Liver (tissue), 7 donors: ENCODE measurements at regions not wholly inside any gene's neighbourhood (a gene's known extent, or its start where the extent isn't known, plus 50 kb on each side); places are given as distances from the start of the nearest gene placed in this dataset.

Experiments used
- DNase-seq: peaks from one replicate; pipeline ENCODE4 v3.0.0-alpha.2; 2017; ENCODE audit warnings: low spot score
- H3K27ac ChIP-seq, 2 donors: one replicate each; pipeline ENCODE4 v1.7.0; 2013; ENCODE audit warnings: inconsistent platforms in 2 of 2, low read length in 2 of 2, control low read depth in 1 of 2, low read depth in 1 of 2, mild to moderate bottlenecking in 1 of 2
- H3K27me3 ChIP-seq, 4 donors: one replicate each; pipeline versions ENCODE4 v1.6.1 to v1.7.0; 2013; ENCODE audit warnings: low read length in 3 of 4, inconsistent platforms in 1 of 4, mild to moderate bottlenecking in 1 of 4, moderate library complexity in 1 of 4; ENCODE audit not compliant: control insufficient read depth in 4 of 4, insufficient read depth in 4 of 4
- H3K36me3 ChIP-seq, 4 donors: one replicate each; pipeline versions ENCODE4 v1.6.1 to v1.7.0; 2013; ENCODE audit warnings: low read length in 3 of 4, mild to moderate bottlenecking in 3 of 4, low read depth in 1 of 4, moderate library complexity in 1 of 4; ENCODE audit not compliant: control insufficient read depth in 4 of 4, insufficient read depth in 3 of 4
- H3K4me1 ChIP-seq, 4 donors: one replicate each; pipeline versions ENCODE4 v1.6.1 to v1.7.0; 2013; ENCODE audit warnings: low read length in 3 of 4, mild to moderate bottlenecking in 3 of 4, moderate library complexity in 1 of 4; ENCODE audit not compliant: control insufficient read depth in 4 of 4, insufficient read depth in 4 of 4
- H3K4me3 ChIP-seq, 3 donors: one replicate each; pipeline versions ENCODE4 v1.6.1 to v1.7.0; 2013; ENCODE audit warnings: low read length in 3 of 3, control low read depth in 1 of 3, low read depth in 1 of 3, mild to moderate bottlenecking in 1 of 3
- H3K9ac ChIP-seq, 2 donors: one replicate each; pipeline ENCODE4 v1.7.0; 2013; ENCODE audit warnings: low read length in 2 of 2, mild to moderate bottlenecking in 2 of 2, moderate library complexity in 2 of 2, control low read depth in 1 of 2, low read depth in 1 of 2
- H3K9me3 ChIP-seq, 4 donors: one replicate each; pipeline versions ENCODE4 v1.6.1 to v1.7.0; 2013; ENCODE audit warnings: low read length in 3 of 4; ENCODE audit not compliant: control insufficient read depth in 4 of 4
- ATF3 ChIP-seq: IDR thresholded peaks from 2 replicates; pipeline ENCODE4 v1.6.1; 2016; ENCODE audit warnings: antibody characterized with exemption
- EGR1 ChIP-seq, 2 donors: IDR thresholded peaks; 2 replicates each; pipeline ENCODE4 v1.6.1; 2016 to 2018; ENCODE audit warnings: antibody characterized with exemption in 2 of 2, low read depth in 2 of 2
- FOXA1 ChIP-seq: IDR thresholded peaks from 2 replicates; pipeline ENCODE4 v1.6.1; 2016; ENCODE audit warnings: antibody characterized with exemption
- FOXA2 ChIP-seq: IDR thresholded peaks from 2 replicates; pipeline ENCODE4 v1.6.1; 2016; ENCODE audit warnings: antibody characterized with exemption
- GABPA ChIP-seq, 2 donors: IDR thresholded peaks in 1 of 2; conservative IDR thresholded peaks in 1 of 2; 2 replicates each; pipeline ENCODE4 v1.6.1; 2016; ENCODE audit warnings: antibody characterized with exemption in 2 of 2, mild to moderate bottlenecking in 1 of 2, moderate library complexity in 1 of 2
- HNF4A ChIP-seq, 2 donors: conservative IDR thresholded peaks; 2 replicates each; pipeline ENCODE4 v1.6.1; 2016; ENCODE audit warnings: antibody characterized with exemption in 2 of 2, mild to moderate bottlenecking in 2 of 2
- HNF4G ChIP-seq: IDR thresholded peaks from 2 replicates; pipeline ENCODE4 v1.6.1; 2016; ENCODE audit warnings: antibody characterized with exemption
- MAX ChIP-seq: IDR thresholded peaks from 2 replicates; pipeline ENCODE4 v1.6.1; 2016; ENCODE audit warnings: antibody characterized with exemption
- REST ChIP-seq: IDR thresholded peaks from 2 replicates; pipeline ENCODE4 v1.6.1; 2016; ENCODE audit warnings: antibody characterized with exemption, mild to moderate bottlenecking
- RXRA ChIP-seq, 2 donors: IDR thresholded peaks; 2 replicates each; pipeline ENCODE4 v1.6.1; 2017 to 2018; ENCODE audit warnings: antibody characterized with exemption in 2 of 2, mild to moderate bottlenecking in 1 of 2
- SP1 ChIP-seq: IDR thresholded peaks from 2 replicates; pipeline ENCODE4 v1.6.1; 2018; ENCODE audit warnings: antibody characterized with exemption, mild to moderate bottlenecking
- TAF1 ChIP-seq: conservative IDR thresholded peaks from 2 replicates; pipeline ENCODE4 v1.6.1; 2016; ENCODE audit warnings: antibody characterized with exemption, mild to moderate bottlenecking
- YY1 ChIP-seq: IDR thresholded peaks from 2 replicates; pipeline ENCODE4 v1.6.1; 2016; ENCODE audit warnings: antibody characterized with exemption, mild to moderate bottlenecking
- ZBTB33 ChIP-seq: IDR thresholded peaks from 2 replicates; pipeline ENCODE4 v1.6.1; 2016; ENCODE audit warnings: antibody characterized with exemption
- WGBS: extraction: QIAGEN DNeasy Blood & Tissue Kit; methylation state at CpG from one replicate; pipeline ENCODE4 v1.1.7; 2013; 5-methylcytosine and 5-hydroxymethylcytosine counted together
- donor health status: healthy.
- donor health status: healthy.
- donor health status: healthy.
- donor health status: healthy.

- H3K27ac ChIP-seq = no peak overlapping the region
- no peak overlapping the region for H3K9ac ChIP-seq
- no peaks in the 10 kb centered on the region for H3K4me1 ChIP-seq
- WGBS = 68% methylated on average over 9 of the region's 9 CpGs
- TF ChIP-seq EGR1 (IDR thresholded peaks at IDR 0.05; ENCODE audit: low read depth in 2 of 2) (no peak), REST (no peak)
- H3K36me3 ChIP-seq = no peaks in the 10 kb centered on the region
- DNase-seq = no peak
- H3K27me3 ChIP-seq = no peaks in the 10 kb centered on the region
- no peaks in the 10 kb centered on the region for H3K9me3 ChIP-seq
- no peak overlapping the region for H3K4me3 ChIP-seq
Observed at GRCh38 chr2:221818616-221819320, 246.7 kb upstream of the EPHA4 start.

GRCh38 chr2:221817878-221818277 lies 245.8 kb upstream of the EPHA4 start:
- 87% methylated on average over 3 of the region's 3 CpGs for WGBS
- no peak for DNase-seq
- Histone ChIP-seq H3K27ac (no peak overlapping the region), H3K36me3 (no peaks in the 10 kb centered on the region), H3K4me1 (no peaks in the 10 kb centered on the region), H3K27me3 (no peaks in the 10 kb centered on the region), H3K9ac (no peak overlapping the region), H3K4me3 (no peak overlapping the region), H3K9me3 (no peaks in the 10 kb centered on the region)
- no peak for TF ChIP-seq HNF4A (conservative IDR thresholded peaks at IDR 0.05)
- no peak for TF ChIP-seq ZBTB33
- no peak for TF ChIP-seq SP1
- TF ChIP-seq MAX = no peak
- no peak for TF ChIP-seq REST
- no peak for TF ChIP-seq RXRA (IDR thresholded peaks at IDR 0.05)
- TF ChIP-seq YY1 = no peak
- no peak for TF ChIP-seq ATF3
- no peak for TF ChIP-seq TAF1
- no peak for TF ChIP-seq FOXA2
- no peak for TF ChIP-seq FOXA1
- no peak for TF ChIP-seq GABPA (IDR thresholded peaks at IDR 0.05 in 1 of 2, conservative IDR thresholded peaks at IDR 0.05 in 1 of 2)
- TF ChIP-seq HNF4G = no peak
